Large intestine (tissue), 3 donors: ENCODE measurements at regions not wholly inside any gene's neighbourhood (a gene's known extent, or its start where the extent isn't known, plus 50 kb on each side); places are given as distances from the start of the nearest gene placed in this dataset.
A peak's percentile ranks its signal among the peaks of the same experiment; 100 is the strongest.

Experiments used
- DNase-seq, 2 donors: peaks; one replicate each; pipeline versions ENCODE4 v3.0.0 to v3.0.0-alpha.2; 2013
- H3K27ac ChIP-seq: one replicate; pipeline ENCODE4 v1.5.1; 2013; ENCODE audit warnings: low read length
- H3K27me3 ChIP-seq: 2 replicates; pipeline ENCODE4 v1.6.1; 2013; ENCODE audit warnings: low read length; ENCODE audit not compliant: control insufficient read depth, insufficient read depth
- H3K36me3 ChIP-seq: 2 replicates; pipeline ENCODE4 v1.6.1; 2013; ENCODE audit warnings: low read length; ENCODE audit not compliant: control insufficient read depth, insufficient read depth
- H3K4me1 ChIP-seq: one replicate; pipeline ENCODE4 v1.6.1; 2013; ENCODE audit warnings: low read length; ENCODE audit not compliant: control insufficient read depth, insufficient read depth
- H3K4me3 ChIP-seq: one replicate; pipeline ENCODE4 v1.5.1; 2013; ENCODE audit warnings: low read length
- H3K9me3 ChIP-seq: one replicate; pipeline ENCODE4 v1.6.1; 2013; ENCODE audit warnings: mild to moderate bottlenecking, low read depth, low read length, moderate library complexity; ENCODE audit not compliant: control insufficient read depth
- WGBS: methylation state at CpG from one replicate; pipeline ENCODE4 v1.1.5; 2013; ENCODE audit warnings: low lambda C conversion rate; ENCODE audit not compliant: insufficient coverage; 5-methylcytosine and 5-hydroxymethylcytosine counted together

- Histone ChIP-seq H3K9me3 (peaks cover 3% of the 10 kb centered on the region), H3K4me1 (peaks cover 6% of the 10 kb centered on the region), H3K27ac (no peak overlapping the region), H3K4me3 (no peak overlapping the region), H3K27me3 (no peaks in the 10 kb centered on the region), H3K36me3 (no peaks in the 10 kb centered on the region)
- no peak for DNase-seq
- 83% methylated on average over 6 of the region's 7 CpGs for WGBS
Observed at GRCh38 chr6:14811775-14812428, 434.0 kb upstream of the JARID2 start.

- no peak for DNase-seq
- Histone ChIP-seq H3K27ac (no peak overlapping the region), H3K36me3 (no peaks in the 10 kb centered on the region), H3K9me3 (no peaks in the 10 kb centered on the region), H3K27me3 (no peaks in the 10 kb centered on the region), H3K4me3 (no peak overlapping the region), H3K4me1 (peaks cover 6% of the 10 kb centered on the region)
- WGBS, result no CpG with 5 or more reads among the region's 2 CpGs
Observed at GRCh38 chr6:14814016-14814415, 431.9 kb upstream of the JARID2 start.

GRCh38 chr6:14816116-14816859 is 429.6 kb upstream of the JARID2 start:
- no peaks in the 10 kb centered on the region for H3K36me3 ChIP-seq
- H3K9me3 ChIP-seq, result no peaks in the 10 kb centered on the region
- no peaks in the 10 kb centered on the region for H3K27me3 ChIP-seq
- DNase-seq, result peak in 1 of 2 donors; percentile 66
- no peak overlapping the region for H3K4me3 ChIP-seq
- H3K4me1 ChIP-seq, result peaks cover 6% of the 10 kb centered on the region
- WGBS, result no CpG with 5 or more reads among the region's 12 CpGs
- no peak overlapping the region for H3K27ac ChIP-seq

GRCh38 chr6:14817074-14817473 is 428.8 kb upstream of the JARID2 start:
- Histone ChIP-seq H3K27ac (no peak overlapping the region), H3K4me3 (no peak overlapping the region), H3K36me3 (no peaks in the 10 kb centered on the region), H3K27me3 (no peaks in the 10 kb centered on the region), H3K9me3 (no peaks in the 10 kb centered on the region), H3K4me1 (peaks cover 6% of the 10 kb centered on the region)
- DNase-seq, result peak in 1 of 2 donors; percentile 43
- no CpG with 5 or more reads among the region's 5 CpGs for WGBS

- no peak overlapping the region for H3K4me3 ChIP-seq
- no peaks in the 10 kb centered on the region for H3K36me3 ChIP-seq
- H3K27ac ChIP-seq, result no peak overlapping the region
- H3K27me3 ChIP-seq, result no peaks in the 10 kb centered on the region
- DNase-seq, result no peak
- H3K4me1 ChIP-seq, result peaks cover 6% of the 10 kb centered on the region
- WGBS, result 90% methylated on average over 2 of the region's 10 CpGs
- no peaks in the 10 kb centered on the region for H3K9me3 ChIP-seq
Observed at GRCh38 chr6:14818422-14818884, 427.4 kb upstream of the JARID2 start.

GRCh38 chr6:14819001-14819400 is 426.9 kb upstream of the JARID2 start:
- H3K4me3 ChIP-seq, result no peak overlapping the region
- H3K4me1 ChIP-seq, result peaks cover 6% of the 10 kb centered on the region
- no peaks in the 10 kb centered on the region for H3K27me3 ChIP-seq
- no peaks in the 10 kb centered on the region for H3K36me3 ChIP-seq
- H3K27ac ChIP-seq, result no peak overlapping the region
- H3K9me3 ChIP-seq, result no peaks in the 10 kb centered on the region
- no peak for DNase-seq
- 90% methylated on average over 1 of the region's 4 CpGs for WGBS

- Histone ChIP-seq H3K4me3 (no peak overlapping the region), H3K27ac (no peak overlapping the region), H3K36me3 (no peaks in the 10 kb centered on the region), H3K9me3 (no peaks in the 10 kb centered on the region), H3K4me1 (peaks cover 10% of the 10 kb centered on the region), H3K27me3 (no peaks in the 10 kb centered on the region)
- no peak for DNase-seq
- 100% methylated on average over 3 of the region's 12 CpGs for WGBS
Observed at GRCh38 chr6:14819840-14820420, 425.9 kb upstream of the JARID2 start.

- WGBS, result no CpG with 5 or more reads among the region's 4 CpGs
- no peak for DNase-seq
Observed at GRCh38 chr6:14822012-14822553, 423.8 kb upstream of the JARID2 start.

GRCh38 chr6:14822679-14823078 is 423.2 kb upstream of the JARID2 start:
- no peak overlapping the region for H3K4me3 ChIP-seq
- H3K27ac ChIP-seq, result no peak overlapping the region
- 100% methylated on average over 1 of the region's 7 CpGs for WGBS
- H3K36me3 ChIP-seq, result no peaks in the 10 kb centered on the region
- DNase-seq, result no peak
- H3K9me3 ChIP-seq, result no peaks in the 10 kb centered on the region
- H3K4me1 ChIP-seq, result peaks cover 23% of the 10 kb centered on the region
- no peaks in the 10 kb centered on the region for H3K27me3 ChIP-seq

More at GRCh38 chr6:14822012-14822553, 423.8 kb upstream of the JARID2 start:
- H3K4me1 ChIP-seq, result peaks cover 19% of the 10 kb centered on the region
- no peak overlapping the region for H3K4me3 ChIP-seq
- H3K27ac ChIP-seq, result no peak overlapping the region
- no peaks in the 10 kb centered on the region for H3K27me3 ChIP-seq
- no peaks in the 10 kb centered on the region for H3K9me3 ChIP-seq
- H3K36me3 ChIP-seq, result no peaks in the 10 kb centered on the region

- peaks cover 30% of the 10 kb centered on the region for H3K4me1 ChIP-seq
- WGBS, result 60% methylated on average over 1 of the region's 5 CpGs
- no peaks in the 10 kb centered on the region for H3K27me3 ChIP-seq
- DNase-seq, result no peak
- H3K27ac ChIP-seq, result no peak overlapping the region
- no peaks in the 10 kb centered on the region for H3K9me3 ChIP-seq
- H3K36me3 ChIP-seq, result no peaks in the 10 kb centered on the region
- no peak overlapping the region for H3K4me3 ChIP-seq
Observed at GRCh38 chr6:14824060-14824459, 421.8 kb upstream of the JARID2 start.
